ENCODE measurements at regions not wholly inside any gene's neighbourhood (a gene's known extent, or its start where the extent isn't known, plus 50 kb on each side); places are given as distances from the start of the nearest gene placed in this dataset.

- ATAC-seq (ENCODE audit: low FRiP score) (no peak), DNase-seq (ENCODE audit: low spot score) (no peak)
- no peak for TF ChIP-seq CTCF (IDR thresholded peaks at IDR 0.05)
These were observed 263.5 kb downstream of the NFKBIZ start for GRCh38 chr3:102112704-102113230.

- no peak for TF ChIP-seq CTCF (IDR thresholded peaks at IDR 0.05)
- DNase-seq (ENCODE audit: low spot score) (no peak), ATAC-seq (ENCODE audit: low FRiP score) (peak; percentile 46)
These were observed 264.2 kb downstream of the NFKBIZ start for GRCh38 chr3:102113421-102114041.

GRCh38 chr3:102114264-102114979 is 265.1 kb downstream of the NFKBIZ start:
- no peak for TF ChIP-seq CTCF (IDR thresholded peaks at IDR 0.05)
- no peak for ATAC-seq (ENCODE audit: low FRiP score)

GRCh38 chr3:102122527-102122926 is 273.2 kb downstream of the NFKBIZ start:
- ATAC-seq (ENCODE audit: low FRiP score) (no peak), DNase-seq (ENCODE audit: low spot score) (no peak)
- TF ChIP-seq CTCF (IDR thresholded peaks at IDR 0.05) = no peak

More at GRCh38 chr3:102114264-102114979, 265.1 kb downstream of the NFKBIZ start:
- no peak for DNase-seq (ENCODE audit: low spot score)

- peak; percentile 81 for ATAC-seq (ENCODE audit: low FRiP score)
- DNase-seq (ENCODE audit: low spot score) = no peak
- no peak for TF ChIP-seq CTCF (IDR thresholded peaks at IDR 0.05)
These were observed 274.4 kb downstream of the NFKBIZ start for GRCh38 chr3:102123590-102124190.

- no peak for TF ChIP-seq CTCF (IDR thresholded peaks at IDR 0.05)
- DNase-seq (ENCODE audit: low spot score) (no peak), ATAC-seq (ENCODE audit: low FRiP score) (peak; percentile 64)
These were observed 275.0 kb downstream of the NFKBIZ start for GRCh38 chr3:102124282-102124681.
